Neural cell (in vitro differentiated cells): ENCODE measurements at regions not wholly inside any gene's neighbourhood (a gene's known extent, or its start where the extent isn't known, plus 50 kb on each side); places are given as distances from the start of the nearest gene placed in this dataset.

ENCODE experiments used
- RAD21 ChIP-seq: fragments of 450-650 bp; conservative IDR thresholded peaks from 2 replicates; pipeline ENCODE4 v1.6.1; 2014; ENCODE audit warnings: antibody characterized with exemption, mild to moderate bottlenecking, moderate library complexity
- TF ChIP-seq, protein P1 (sequence below): fragments of 450-650 bp; IDR thresholded peaks from 2 replicates; pipeline ENCODE4 v1.5.1; 2014; ENCODE audit warnings: antibody characterized with exemption, mild to moderate bottlenecking, moderate library complexity; ENCODE audit not compliant: poor library complexity, severe bottlenecking

DNA sequence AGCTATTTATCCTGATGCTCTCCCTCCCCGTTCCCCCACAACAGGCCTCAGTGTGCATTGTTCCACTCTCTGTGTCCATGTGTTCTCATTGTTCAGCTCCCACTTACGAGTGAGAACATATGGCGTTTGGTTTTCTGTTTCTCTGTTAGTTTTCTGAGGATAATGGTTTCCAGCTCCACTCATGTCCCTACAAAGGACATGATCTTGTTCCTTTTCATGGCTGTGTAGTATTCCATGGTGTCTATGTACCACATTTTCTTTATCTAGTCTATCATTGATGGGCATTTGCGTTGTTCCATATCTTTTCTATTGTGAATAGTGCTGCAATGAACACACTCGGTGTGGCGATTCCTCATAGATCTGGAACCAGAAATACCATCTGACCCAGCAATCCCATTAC is 225.9 kb upstream of the CDH4 start:
- TF ChIP-seq, protein P1, sequence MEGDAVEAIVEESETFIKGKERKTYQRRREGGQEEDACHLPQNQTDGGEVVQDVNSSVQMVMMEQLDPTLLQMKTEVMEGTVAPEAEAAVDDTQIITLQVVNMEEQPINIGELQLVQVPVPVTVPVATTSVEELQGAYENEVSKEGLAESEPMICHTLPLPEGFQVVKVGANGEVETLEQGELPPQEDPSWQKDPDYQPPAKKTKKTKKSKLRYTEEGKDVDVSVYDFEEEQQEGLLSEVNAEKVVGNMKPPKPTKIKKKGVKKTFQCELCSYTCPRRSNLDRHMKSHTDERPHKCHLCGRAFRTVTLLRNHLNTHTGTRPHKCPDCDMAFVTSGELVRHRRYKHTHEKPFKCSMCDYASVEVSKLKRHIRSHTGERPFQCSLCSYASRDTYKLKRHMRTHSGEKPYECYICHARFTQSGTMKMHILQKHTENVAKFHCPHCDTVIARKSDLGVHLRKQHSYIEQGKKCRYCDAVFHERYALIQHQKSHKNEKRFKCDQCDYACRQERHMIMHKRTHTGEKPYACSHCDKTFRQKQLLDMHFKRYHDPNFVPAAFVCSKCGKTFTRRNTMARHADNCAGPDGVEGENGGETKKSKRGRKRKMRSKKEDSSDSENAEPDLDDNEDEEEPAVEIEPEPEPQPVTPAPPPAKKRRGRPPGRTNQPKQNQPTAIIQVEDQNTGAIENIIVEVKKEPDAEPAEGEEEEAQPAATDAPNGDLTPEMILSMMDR: no peak
- no peak for TF ChIP-seq RAD21
